C4-2B (cell line): ENCODE measurements at regions not wholly inside any gene's neighbourhood (a gene's known extent, or its start where the extent isn't known, plus 50 kb on each side); places are given as distances from the start of the nearest gene placed in this dataset.

Experiments
- H3K27ac ChIP-seq: fragments of 450-650 bp; 2 replicates; pipeline ENCODE4 v1.5.1; 2017
- CTCF ChIP-seq: fragments of 450-650 bp; conservative IDR thresholded peaks from 2 replicates; pipeline ENCODE4 v1.5.1; 2017; ENCODE audit warnings: mild to moderate bottlenecking
- ZFX ChIP-seq: fragments of 450-650 bp; IDR thresholded peaks from 2 replicates; pipeline ENCODE4 v1.6.1; 2017

DNA sequence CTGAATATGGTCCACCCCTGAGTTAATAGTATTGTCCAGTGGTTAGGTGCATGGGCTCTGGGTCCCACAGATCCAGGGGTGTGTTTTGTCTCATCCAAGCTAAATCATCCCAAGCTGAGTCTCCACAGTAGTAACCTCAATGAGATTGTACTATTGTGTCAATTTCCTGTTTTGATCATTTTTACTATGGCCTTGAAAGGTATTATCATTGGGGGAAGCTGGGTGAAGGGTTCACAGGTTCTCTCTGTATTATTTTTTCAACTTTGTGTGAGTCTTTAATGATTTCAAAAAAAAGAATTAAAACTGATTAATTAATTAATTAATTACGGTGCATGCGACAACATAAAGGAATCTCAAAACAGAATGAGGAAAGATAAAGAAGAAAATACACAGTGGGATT lies 266.1 kb downstream of the MN1 start:
- no peak overlapping the region for H3K27ac ChIP-seq
- TF ChIP-seq ZFX (no peak), CTCF (no peak)

DNA sequence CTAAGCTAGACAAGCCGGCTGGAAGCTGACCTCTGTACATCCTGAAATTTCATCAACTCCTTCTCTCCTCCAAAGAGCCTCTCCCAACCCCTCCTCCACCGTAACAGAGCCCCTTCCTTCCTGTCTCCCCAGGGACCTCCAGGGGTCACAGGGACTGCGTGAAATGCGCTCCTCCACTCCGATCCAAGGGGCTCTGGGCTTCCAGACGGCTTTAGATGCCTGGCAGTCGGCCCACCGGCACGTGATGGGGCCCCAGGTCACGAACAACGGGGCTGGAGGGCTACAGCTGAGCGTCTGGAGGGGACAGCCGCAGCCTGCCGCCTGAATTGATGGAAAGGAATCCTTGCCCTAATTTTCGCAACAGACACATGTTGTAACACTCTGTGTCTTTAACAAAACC lies 264.1 kb downstream of the MN1 start:
- TF ChIP-seq CTCF, result no peak

GRCh38 chr22:27538666-27539065 lies 262.9 kb downstream of the MN1 start:
- no peak for TF ChIP-seq CTCF
- no peak for TF ChIP-seq ZFX

More for the DNA sequence above, 264.1 kb downstream of the MN1 start:
- no peak overlapping the region for H3K27ac ChIP-seq

DNA sequence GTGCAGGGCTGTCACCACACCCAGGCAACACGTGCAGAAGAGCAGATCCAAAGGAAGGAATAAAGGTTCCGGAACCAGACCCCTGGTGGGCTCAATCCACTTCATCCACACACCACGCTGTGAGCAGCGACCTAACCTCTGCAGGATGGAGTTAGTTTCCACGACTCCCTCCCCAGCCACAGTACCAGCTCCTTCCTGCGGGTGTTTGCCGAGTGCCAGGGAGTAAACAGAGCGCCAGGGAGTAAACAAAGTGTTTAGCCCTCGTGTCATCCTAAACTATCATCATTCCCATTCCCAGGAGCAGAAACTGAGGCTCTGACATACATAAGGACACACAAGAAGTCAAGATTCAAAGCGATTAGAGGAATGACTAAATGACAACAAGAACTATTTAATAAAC lies 261.3 kb downstream of the MN1 start:
- TF ChIP-seq ZFX (no peak), CTCF (no peak)
- no peak overlapping the region for H3K27ac ChIP-seq

More at GRCh38 chr22:27538666-27539065, 262.9 kb downstream of the MN1 start:
- H3K27ac ChIP-seq, result no peak overlapping the region

DNA sequence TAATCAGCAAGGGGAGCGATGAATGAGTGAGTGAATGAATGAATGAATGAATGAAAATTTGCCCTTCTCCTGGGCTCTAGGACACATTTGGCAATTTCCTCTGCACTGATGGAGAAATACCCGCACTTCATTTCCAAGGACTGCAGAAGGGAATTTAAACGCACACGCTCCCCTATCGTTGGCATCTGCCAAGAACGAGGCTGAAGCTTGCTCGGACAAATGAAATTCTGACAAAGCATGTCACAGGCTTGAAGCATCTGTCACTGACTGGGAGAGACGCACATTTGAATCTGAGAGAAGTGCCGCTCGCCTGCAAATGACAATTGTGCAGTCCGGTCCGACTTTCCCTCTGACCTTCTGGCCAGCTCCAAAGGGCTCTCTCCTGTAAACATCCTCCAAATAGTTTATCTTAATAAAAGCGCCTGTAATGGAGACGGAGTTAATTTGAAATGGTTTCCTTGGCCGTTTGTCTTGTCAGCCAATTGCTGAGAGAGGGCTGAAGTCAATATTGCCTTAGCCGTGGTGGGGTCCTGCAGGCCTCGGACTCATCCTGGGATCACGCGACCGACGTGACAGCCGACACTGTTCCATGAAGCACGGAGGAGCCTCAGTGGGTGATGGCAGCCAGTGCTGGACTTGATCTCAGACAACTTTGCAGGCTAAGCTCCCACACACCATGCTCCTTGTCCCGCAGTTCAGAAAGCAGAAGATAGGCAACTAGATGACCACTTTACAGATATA lies 260.7 kb downstream of the MN1 start:
- no peak overlapping the region for H3K27ac ChIP-seq
- no peak for TF ChIP-seq CTCF
- TF ChIP-seq ZFX, result no peak

GRCh38 chr22:27541836-27542235 lies 259.7 kb downstream of the MN1 start:
- H3K27ac ChIP-seq, result no peak overlapping the region
- no peak for TF ChIP-seq ZFX
- TF ChIP-seq CTCF, result no peak

DNA sequence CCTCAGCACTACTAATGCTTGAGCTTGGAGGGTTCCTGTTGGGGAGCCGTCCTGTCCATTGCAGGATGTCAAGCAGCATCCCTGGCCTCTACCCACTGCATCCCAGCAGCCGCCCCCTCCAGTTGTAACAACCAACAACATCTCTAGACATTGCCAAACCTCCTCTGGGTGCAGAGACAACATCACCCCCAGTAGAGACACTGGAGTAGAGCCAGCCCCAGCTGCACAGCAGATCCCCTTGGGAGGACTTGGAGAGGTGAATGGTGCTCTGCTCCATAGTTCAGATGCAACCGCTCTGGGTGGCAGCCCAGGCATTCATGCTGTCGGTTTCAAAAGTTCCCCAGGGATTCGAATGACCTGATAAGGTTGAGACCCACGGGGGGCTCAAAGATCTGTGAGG lies 259.0 kb downstream of the MN1 start:
- H3K27ac ChIP-seq, result no peak overlapping the region
- TF ChIP-seq ZFX (no peak), CTCF (no peak)
